A673 (cell line): ENCODE measurements at regions not wholly inside any gene's neighbourhood (a gene's known extent, or its start where the extent isn't known, plus 50 kb on each side); places are given as distances from the start of the nearest gene placed in this dataset.

ENCODE experiments used
- BruUV-seq: library from RNA; stranded (reverse); fragments of 400-500 nt; replicated peaks from 2 replicates; lab custom pipeline; 2021; lab: Mats Ljungman, UMichigan
- CTCF ChIA-PET: fragments of 300-600 bp; sonication (Branson Sonifier 250); formaldehyde crosslinking; loops from one replicate; lab custom pipeline; 2022; ENCODE audit warnings: antibody characterized with exemption; lab: Charles Lee
- POLR2A ChIA-PET: fragments of 300-600 bp; sonication (Branson Sonifier 250); formaldehyde crosslinking; loops from one replicate; lab custom pipeline; 2022; ENCODE audit warnings: antibody characterized with exemption; ENCODE audit not compliant: low non-redundant PET; lab: Charles Lee
- DNase-seq: peaks from one replicate; pipeline ENCODE4 v3.0.0-alpha.2; 2015; ENCODE audit warnings: low spot score
- H3K27ac ChIP-seq: fragments of 200-600 bp; sonication (generic); 2 replicates; pipeline ENCODE4 v1.5.1; 2016; ENCODE audit warnings: mixed run types, low read depth, mild to moderate bottlenecking, mixed read lengths, antibody characterized with exemption, low read length; ENCODE audit not compliant: poor library complexity, severe bottlenecking
- H3K27me3 ChIP-seq: fragments of 200-600 bp; sonication (generic); replicated peaks from 2 replicates; pipeline ENCODE4 v1.6.1; 2017; ENCODE audit warnings: mixed run types, low read depth, mild to moderate bottlenecking, mixed read lengths, antibody characterized with exemption, low read length; ENCODE audit not compliant: insufficient read depth, poor library complexity
- H3K36me3 ChIP-seq: fragments of 200-600 bp; sonication (generic); 2 replicates; pipeline ENCODE4 v1.6.1; 2016; ENCODE audit warnings: mixed run types, mild to moderate bottlenecking, mixed read lengths, antibody characterized with exemption, low read length; ENCODE audit not compliant: insufficient read depth, poor library complexity, severe bottlenecking
- H3K4me1 ChIP-seq: fragments of 200-600 bp; sonication (generic); 2 replicates; pipeline ENCODE4 v1.6.1; 2017; ENCODE audit warnings: mixed run types, mild to moderate bottlenecking, mixed read lengths, antibody characterized with exemption, low read length; ENCODE audit not compliant: insufficient read depth, poor library complexity, severe bottlenecking
- H3K4me3 ChIP-seq: fragments of 200-600 bp; sonication (generic); 2 replicates; pipeline ENCODE4 v1.5.1; 2016; ENCODE audit warnings: low read depth, mixed run types, mild to moderate bottlenecking, mixed read lengths, low read length; ENCODE audit not compliant: poor library complexity, severe bottlenecking
- H3K9me3 ChIP-seq: fragments of 200-600 bp; sonication (generic); 2 replicates; pipeline ENCODE4 v1.6.1; 2016; ENCODE audit warnings: mixed run types, low read depth, mild to moderate bottlenecking, mixed read lengths, antibody characterized with exemption, low read length; ENCODE audit not compliant: poor library complexity, severe bottlenecking
- CTCF ChIP-seq: fragments of 300-800, 200-600 bp; sonication (generic); conservative IDR thresholded peaks from 2 replicates; pipeline ENCODE4 v1.5.1; 2017; ENCODE audit warnings: low read depth, mild to moderate bottlenecking, antibody characterized with exemption, low read length, moderate library complexity, mixed read lengths
- EZH2 ChIP-seq: fragments of 200-600 bp; sonication (generic); IDR thresholded peaks from 2 replicates; pipeline ENCODE4 v1.6.1; 2017; ENCODE audit warnings: borderline replicate concordance, low read depth, mild to moderate bottlenecking, mixed read lengths, antibody characterized with exemption, low read length; ENCODE audit not compliant: poor library complexity, severe bottlenecking
- intact Hi-C: fragments of 100-400 bp; cut with micrococcal nuclease; formaldehyde crosslinking; loops from one replicate; pipeline ENCODE4 v1.10.0; 2022; ENCODE audit not compliant: unreplicated experiment

- Histone ChIP-seq H3K4me1 (peaks cover 22% of the 10 kb centered on the region), H3K4me3 (no peak overlapping the region), H3K27me3 (no peaks in the 10 kb centered on the region), H3K27ac (no peak overlapping the region), H3K36me3 (no peaks in the 10 kb centered on the region), H3K9me3 (no peaks in the 10 kb centered on the region)
- no TSS peak for BruUV-seq
- no peak for DNase-seq
- intact Hi-C loops: no loop called here
- CTCF ChIA-PET: no interaction called here
- TF ChIP-seq CTCF (no peak), EZH2 (no peak)
- POLR2A ChIA-PET: no interaction called here
Measured at GRCh38 chr4:20302336-20302735, 50.6 kb downstream of the SLIT2 start.

- intact Hi-C loops: loop anchor here (2.0 to 5.0 kb wide), 3 partner anchors 49 to 376 kb away; no protein-coding TSS in a partner anchor
- no peaks in the 10 kb centered on the region for H3K9me3 ChIP-seq
- peaks cover 26% of the 10 kb centered on the region for H3K4me1 ChIP-seq
- BruUV-seq: no TSS peak
- no peaks in the 10 kb centered on the region for H3K27me3 ChIP-seq
- no peak overlapping the region for H3K4me3 ChIP-seq
- H3K36me3 ChIP-seq: no peaks in the 10 kb centered on the region
- peak; percentile 57 for TF ChIP-seq CTCF
- no peak for TF ChIP-seq EZH2
- ChIA-PET POLR2A (no interaction called here), CTCF (interaction anchor here (0.6 to 0.7 kb wide), 2 partner anchors 11 to 379 kb away, joined by 3 read pairs; no protein-coding TSS in a partner anchor)
- peak overlapping the region; percentile 63 for H3K27ac ChIP-seq
- peak; percentile 74 for DNase-seq
Measured at GRCh38 chr4:20305976-20306375, 54.3 kb downstream of the SLIT2 start.

- POLR2A ChIA-PET: no interaction called here
- no peak for DNase-seq
- Histone ChIP-seq H3K4me1 (peaks cover 22% of the 10 kb centered on the region), H3K27ac (no peak overlapping the region), H3K27me3 (no peaks in the 10 kb centered on the region), H3K4me3 (no peak overlapping the region), H3K36me3 (no peaks in the 10 kb centered on the region), H3K9me3 (no peaks in the 10 kb centered on the region)
- intact Hi-C loops: no loop called here
- CTCF ChIA-PET: no interaction called here
- TF ChIP-seq CTCF (no peak), EZH2 (no peak)
- no TSS peak for BruUV-seq
Measured at GRCh38 chr4:20311856-20312255, 60.2 kb downstream of the SLIT2 start.
